OCI-LY7 (cell line): ENCODE measurements at regions not wholly inside any gene's neighbourhood (a gene's known extent, or its start where the extent isn't known, plus 50 kb on each side); places are given as distances from the start of the nearest gene placed in this dataset.

Source experiments
- BruUV-seq: library from RNA; stranded (reverse); fragments of 400-500 nt; replicated peaks from 2 replicates; lab custom pipeline; 2021; lab: Mats Ljungman, UMichigan
- CTCF ChIA-PET: fragments of 300-600 bp; sonication (Branson Sonifier 250); formaldehyde crosslinking; loops from one replicate; lab custom pipeline; 2022; ENCODE audit warnings: antibody characterized with exemption; ENCODE audit not compliant: unreplicated experiment; lab: Charles Lee
- POLR2A ChIA-PET: fragments of 300-600 bp; sonication (Branson Sonifier 250); formaldehyde crosslinking; loops from one replicate; lab custom pipeline; 2022; ENCODE audit warnings: antibody characterized with exemption; lab: Charles Lee
- DNase-seq: peaks from one replicate; pipeline ENCODE4 v3.0.0-alpha.2; 2015; ENCODE audit warnings: low spot score
- H2AFZ ChIP-seq: fragments of 200-600 bp; sonication (generic), shearing (Covaris generic); 2 replicates; pipeline ENCODE4 v1.6.1; 2014; ENCODE audit warnings: mild to moderate bottlenecking, antibody characterized with exemption, low read length, moderate library complexity
- H3K27ac ChIP-seq: fragments of 200-600 bp; sonication (generic); 2 replicates; pipeline ENCODE4 v1.5.1; 2014; ENCODE audit warnings: mixed run types, low read depth, mild to moderate bottlenecking, moderate library complexity, low read length, inconsistent platforms; ENCODE audit not compliant: poor library complexity, severe bottlenecking
- H3K36me3 ChIP-seq: fragments of 200-600 bp; sonication (generic); 2 replicates; pipeline ENCODE4 v1.6.1; 2014; ENCODE audit warnings: mild to moderate bottlenecking, antibody characterized with exemption, low read length, moderate library complexity, mixed read lengths; ENCODE audit not compliant: insufficient read depth
- H3K4me1 ChIP-seq: fragments of 200-600 bp; sonication (generic); 2 replicates; pipeline ENCODE4 v1.5.1; 2014; ENCODE audit warnings: mild to moderate bottlenecking, low read length; ENCODE audit not compliant: insufficient read depth, poor library complexity, severe bottlenecking
- H3K4me2 ChIP-seq: fragments of 200-600 bp; sonication (generic); 2 replicates; pipeline ENCODE4 v1.6.1; 2014; ENCODE audit warnings: mild to moderate bottlenecking, low read length
- H3K4me3 ChIP-seq: fragments of 200-600 bp; sonication (generic); 2 replicates; pipeline ENCODE4 v1.5.1; 2014; ENCODE audit warnings: mild to moderate bottlenecking, low read depth, low read length; ENCODE audit not compliant: poor library complexity, severe bottlenecking
- H3K79me2 ChIP-seq: fragments of 200-600 bp; sonication (generic); 2 replicates; pipeline ENCODE4 v1.6.1; 2016; ENCODE audit warnings: low read depth, mild to moderate bottlenecking, low read length, moderate library complexity, mixed read lengths; ENCODE audit not compliant: insufficient read depth
- H3K9me2 ChIP-seq: fragments of 200-600 bp; sonication (generic); 2 replicates; pipeline ENCODE4 v1.6.1; 2016; ENCODE audit warnings: mild to moderate bottlenecking, low read length, mixed read lengths; ENCODE audit not compliant: insufficient read depth
- H3K9me3 ChIP-seq: fragments of 200-600 bp; sonication (generic); 2 replicates; pipeline ENCODE4 v1.6.1; 2014; ENCODE audit warnings: mild to moderate bottlenecking, mixed run types, low read length, mixed read lengths
- H4K20me1 ChIP-seq: fragments of 200-600 bp; sonication (generic); 2 replicates; pipeline ENCODE4 v1.6.1; 2014; ENCODE audit warnings: mild to moderate bottlenecking, antibody characterized with exemption, low read length, moderate library complexity, mixed read lengths; ENCODE audit not compliant: insufficient read depth
- CTCF ChIP-seq: fragments of 200-600 bp; sonication (generic); conservative IDR thresholded peaks from 2 replicates; pipeline ENCODE4 v1.5.1; 2014; ENCODE audit warnings: mild to moderate bottlenecking, antibody characterized with exemption, low read length, moderate library complexity, mixed read lengths
- EZH2phosphoT487 ChIP-seq: fragments of 200-600 bp; sonication (generic); IDR thresholded peaks from 2 replicates; pipeline ENCODE4 v1.6.1; 2018; ENCODE audit warnings: low read depth, borderline replicate concordance, mild to moderate bottlenecking, mixed run types, antibody characterized with exemption, low read length, moderate library complexity, mixed read lengths
- intact Hi-C: fragments of 100-400 bp; cut with micrococcal nuclease; formaldehyde crosslinking; loops from one replicate; pipeline ENCODE4 v1.10.0; 2022; ENCODE audit not compliant: unreplicated experiment

GRCh38 chr9:108489567-108489966 is 366.2 kb downstream of the ACTL7B start:
- no peak for TF ChIP-seq CTCF
- TF ChIP-seq EZH2phosphoT487 = no peak
- H3K4me3 ChIP-seq = no peak overlapping the region
- H3K27ac ChIP-seq = no peak overlapping the region
- H3K4me1 ChIP-seq = no peaks in the 10 kb centered on the region
- POLR2A ChIA-PET = no interaction called here
- H3K9me2 ChIP-seq = no peaks in the 10 kb centered on the region
- no peak overlapping the region for H3K4me2 ChIP-seq
- CTCF ChIA-PET = no interaction called here
- no peaks in the 10 kb centered on the region for H3K36me3 ChIP-seq
- no TSS peak for BruUV-seq
- intact Hi-C loops = no loop called here
- no peaks in the 10 kb centered on the region for H4K20me1 ChIP-seq
- H3K9me3 ChIP-seq = no peaks in the 10 kb centered on the region
- DNase-seq = no peak
- no peaks in the 10 kb centered on the region for H3K79me2 ChIP-seq
- H2AFZ ChIP-seq = no peak overlapping the region

- no TSS peak for BruUV-seq
- H3K36me3 ChIP-seq = no peaks in the 10 kb centered on the region
- no peaks in the 10 kb centered on the region for H3K4me1 ChIP-seq
- TF ChIP-seq CTCF = no peak
- no peak for TF ChIP-seq EZH2phosphoT487
- no peaks in the 10 kb centered on the region for H3K9me2 ChIP-seq
- intact Hi-C loops = no loop called here
- no peak for DNase-seq
- H2AFZ ChIP-seq = no peak overlapping the region
- H3K9me3 ChIP-seq = no peaks in the 10 kb centered on the region
- no peaks in the 10 kb centered on the region for H3K79me2 ChIP-seq
- POLR2A ChIA-PET = no interaction called here
- no peak overlapping the region for H3K4me3 ChIP-seq
- CTCF ChIA-PET = no interaction called here
- H4K20me1 ChIP-seq = no peaks in the 10 kb centered on the region
- H3K4me2 ChIP-seq = no peak overlapping the region
- H3K27ac ChIP-seq = no peak overlapping the region
These were observed 369.0 kb downstream of the ACTL7B start for GRCh38 chr9:108486831-108487230.

- Histone ChIP-seq H3K9me3 (no peaks in the 10 kb centered on the region), H2AFZ (no peak overlapping the region), H3K4me3 (no peak overlapping the region), H3K27ac (no peak overlapping the region), H3K79me2 (no peaks in the 10 kb centered on the region), H3K4me1 (no peaks in the 10 kb centered on the region), H3K4me2 (no peak overlapping the region), H3K9me2 (no peaks in the 10 kb centered on the region), H3K36me3 (no peaks in the 10 kb centered on the region), H4K20me1 (no peaks in the 10 kb centered on the region)
- TF ChIP-seq EZH2phosphoT487 = no peak
- no peak for TF ChIP-seq CTCF
- DNase-seq = no peak
- CTCF ChIA-PET = no interaction called here
- no TSS peak for BruUV-seq
- POLR2A ChIA-PET = no interaction called here
- intact Hi-C loops = no loop called here
These were observed 371.3 kb downstream of the ACTL7B start for GRCh38 chr9:108484468-108484867.
